Kidney capillary endothelial cell (primary cell): ENCODE measurements at regions not wholly inside any gene's neighbourhood (a gene's known extent, or its start where the extent isn't known, plus 50 kb on each side); places are given as distances from the start of the nearest gene placed in this dataset.

Experiments used
- DNase-seq: peaks from one replicate; pipeline ENCODE4 v3.0.0-alpha.2; 2018; ENCODE audit warnings: low spot score

- no peak for DNase-seq
These were observed 179.0 kb upstream of the SGCD start for GRCh38 chr5:156147944-156148285.

GRCh38 chr5:156148301-156148700 is 178.7 kb upstream of the SGCD start:
- no peak for DNase-seq

- no peak for DNase-seq
These were observed 177.8 kb upstream of the SGCD start for GRCh38 chr5:156149213-156149612.

- no peak for DNase-seq
These were observed 173.4 kb upstream of the SGCD start for GRCh38 chr5:156153602-156154001.

- DNase-seq, result no peak
These were observed 172.2 kb upstream of the SGCD start for GRCh38 chr5:156154757-156155156.

GRCh38 chr5:156155598-156155997 is 171.4 kb upstream of the SGCD start:
- DNase-seq, result no peak

- no peak for DNase-seq
These were observed 162.7 kb upstream of the SGCD start for GRCh38 chr5:156164306-156164705.

- no peak for DNase-seq
These were observed 157.5 kb upstream of the SGCD start for GRCh38 chr5:156169495-156169894.

- no peak for DNase-seq
These were observed 156.5 kb upstream of the SGCD start for GRCh38 chr5:156170351-156170961.

- DNase-seq, result no peak
These were observed 152.7 kb upstream of the SGCD start for GRCh38 chr5:156174225-156174624.

- no peak for DNase-seq
These were observed 148.8 kb upstream of the SGCD start for GRCh38 chr5:156178117-156178516.

GRCh38 chr5:156181656-156182055 is 145.3 kb upstream of the SGCD start:
- DNase-seq, result no peak

GRCh38 chr5:156182174-156182967 is 144.6 kb upstream of the SGCD start:
- DNase-seq, result no peak

- no peak for DNase-seq
These were observed 140.2 kb upstream of the SGCD start for GRCh38 chr5:156186760-156187159.

- no peak for DNase-seq
These were observed 138.9 kb upstream of the SGCD start for GRCh38 chr5:156188016-156188415.

- no peak for DNase-seq
These were observed 137.3 kb upstream of the SGCD start for GRCh38 chr5:156189628-156190027.

- DNase-seq, result no peak
These were observed 135.4 kb upstream of the SGCD start for GRCh38 chr5:156191547-156191946.

GRCh38 chr5:156197042-156197635 is 129.8 kb upstream of the SGCD start:
- DNase-seq, result no peak

GRCh38 chr5:156199045-156199444 is 127.9 kb upstream of the SGCD start:
- DNase-seq, result no peak

- no peak for DNase-seq
These were observed 125.8 kb upstream of the SGCD start for GRCh38 chr5:156200938-156201787.

GRCh38 chr5:156201788-156202403 is 125.1 kb upstream of the SGCD start:
- DNase-seq, result no peak

GRCh38 chr5:156208271-156208670 is 118.7 kb upstream of the SGCD start:
- DNase-seq, result no peak
